IMR-90 (cell line): ENCODE measurements at regions not wholly inside any gene's neighbourhood (a gene's known extent, or its start where the extent isn't known, plus 50 kb on each side); places are given as distances from the start of the nearest gene placed in this dataset.

Source experiments
- ATAC-seq: fragments of 200-7000 bp; cut with Tn5 transposase; 2 replicates; pipeline ENCODE4 v1.9.1; 2020; ENCODE audit warnings: low read depth, mild to moderate bottlenecking, moderate library complexity
- BruUV-seq: library from RNA; stranded (reverse); fragments of 400-500 nt; replicated peaks from 2 replicates; lab custom pipeline; 2021; lab: Mats Ljungman, UMichigan
- CTCF ChIA-PET: fragments of 300-600 bp; formaldehyde crosslinking; extraction: SDS; loops from one replicate; lab custom pipeline; 2021; ENCODE audit warnings: antibody characterized with exemption; lab: Yijun Ruan, JAX
- POLR2A ChIA-PET: fragments of 300-600 bp; sonication (Branson Sonifier 250); formaldehyde crosslinking; loops from one replicate; lab custom pipeline; 2022; ENCODE audit warnings: antibody characterized with exemption; ENCODE audit not compliant: unreplicated experiment; lab: Charles Lee
- DNase-seq: peaks from one replicate; pipeline ENCODE4 v3.0.0; 2013
- H2AFZ ChIP-seq: replicated peaks from 2 replicates; pipeline ENCODE3; 2013; ENCODE audit warnings: low read length, mild to moderate bottlenecking; ENCODE audit not compliant: poor library complexity
- H2AK5ac ChIP-seq: 2 replicates; pipeline ENCODE4 v1.6.1; 2013; ENCODE audit warnings: low read depth, low read length, inconsistent platforms
- H2AK9ac ChIP-seq: replicated peaks from 2 replicates; pipeline ENCODE3; 2013; ENCODE audit warnings: mild to moderate bottlenecking, low read depth, low read length, moderate library complexity; ENCODE audit not compliant: poor library complexity
- H2BK120ac ChIP-seq: 2 replicates; pipeline ENCODE4 v1.6.1; 2013; ENCODE audit warnings: low read depth, low read length, inconsistent platforms
- H2BK15ac ChIP-seq: 3 replicates; pipeline ENCODE4 v1.6.1; 2013; ENCODE audit warnings: low read depth, low read length, inconsistent platforms
- H2BK20ac ChIP-seq: 2 replicates; pipeline ENCODE4 v1.6.1; 2013; ENCODE audit warnings: low read depth, mild to moderate bottlenecking, inconsistent platforms, low read length, moderate library complexity
- H2BK5ac ChIP-seq: 2 replicates; pipeline ENCODE4 v1.6.1; 2013; ENCODE audit warnings: mild to moderate bottlenecking, low read depth, low read length, inconsistent platforms; ENCODE audit not compliant: poor library complexity, severe bottlenecking
- H3K14ac ChIP-seq: replicated peaks from 2 replicates; pipeline ENCODE4 v1.6.1; 2013; ENCODE audit warnings: low read depth, low read length, inconsistent platforms
- H3K18ac ChIP-seq: 2 replicates; pipeline ENCODE4 v1.6.1; 2013; ENCODE audit warnings: low read depth, low read length, control low read depth
- H3K23ac ChIP-seq: 2 replicates; pipeline ENCODE4 v1.6.1; 2013; ENCODE audit warnings: low read depth, low read length, inconsistent platforms
- H3K27ac ChIP-seq: 2 replicates; pipeline ENCODE4 v1.5.1; 2013; ENCODE audit warnings: mild to moderate bottlenecking, control low read depth, low read length; ENCODE audit not compliant: insufficient read depth
- H3K27me3 ChIP-seq: 2 replicates; pipeline ENCODE4 v1.6.1; 2013; ENCODE audit warnings: low read length; ENCODE audit not compliant: control insufficient read depth, insufficient read depth
- H3K36me3 ChIP-seq: 2 replicates; pipeline ENCODE4 v1.6.1; 2013; ENCODE audit warnings: low read length, mixed read lengths; ENCODE audit not compliant: control insufficient read depth, insufficient read depth
- H3K4ac ChIP-seq: 2 replicates; pipeline ENCODE4 v1.6.1; 2013; ENCODE audit warnings: low read depth, low read length, inconsistent platforms
- H3K4me1 ChIP-seq: 2 replicates; pipeline ENCODE4 v1.6.1; 2013; ENCODE audit warnings: low read length, mixed read lengths; ENCODE audit not compliant: control insufficient read depth, insufficient read depth
- H3K4me2 ChIP-seq: 2 replicates; pipeline ENCODE4 v1.6.1; 2013; ENCODE audit warnings: low read depth, mild to moderate bottlenecking, control low read depth, low read length, moderate library complexity
- H3K4me3 ChIP-seq: 2 replicates; pipeline ENCODE4 v1.5.1; 2013; ENCODE audit warnings: low read depth, mild to moderate bottlenecking, control low read depth, low read length, moderate library complexity; ENCODE audit not compliant: insufficient read depth
- H3K56ac ChIP-seq: 2 replicates; pipeline ENCODE4 v1.6.1; 2013; ENCODE audit warnings: low read length, inconsistent platforms; ENCODE audit not compliant: insufficient read depth; ENCODE audit errors: extremely low read depth
- H3K79me1 ChIP-seq, 2 experiments: 2 replicates each; pipeline ENCODE4 v1.6.1; 2013; ENCODE audit warnings: low read length in 2 of 2, inconsistent platforms in 1 of 2, low read depth in 1 of 2
- H3K9ac ChIP-seq: 2 replicates; pipeline ENCODE4 v1.6.1; 2013; ENCODE audit warnings: low read depth, low read length, control low read depth
- H3K9me1 ChIP-seq: 2 replicates; pipeline ENCODE4 v1.6.1; 2013; ENCODE audit warnings: low read length, inconsistent platforms; ENCODE audit not compliant: insufficient read depth
- H3K9me3 ChIP-seq: 2 replicates; pipeline ENCODE4 v1.6.1; 2013; ENCODE audit warnings: low read length; ENCODE audit not compliant: control insufficient read depth, insufficient read depth
- H4K20me1 ChIP-seq: 2 replicates; pipeline ENCODE4 v1.6.1; 2013; ENCODE audit warnings: low read length, inconsistent platforms; ENCODE audit not compliant: insufficient read depth
- H4K5ac ChIP-seq: 2 replicates; pipeline ENCODE4 v1.6.1; 2013; ENCODE audit warnings: mild to moderate bottlenecking, low read depth, low read length, control low read depth
- H4K8ac ChIP-seq, 2 experiments: 2 replicates each; pipeline ENCODE4 v1.6.1; 2013; ENCODE audit warnings: low read depth in 2 of 2, low read length in 2 of 2, control low read depth in 1 of 2, inconsistent platforms in 1 of 2
- H4K91ac ChIP-seq: 2 replicates; pipeline ENCODE4 v1.6.1; 2013; ENCODE audit warnings: low read depth, low read length, inconsistent platforms; ENCODE audit not compliant: insufficient read depth
- BHLHE40 ChIP-seq: fragments of 150-350 bp; IDR thresholded peaks from 2 replicates; pipeline ENCODE4 v1.6.1; 2016; ENCODE audit warnings: mild to moderate bottlenecking, low read depth, low read length
- CEBPB ChIP-seq: IDR thresholded peaks from 2 replicates; pipeline ENCODE4 v1.6.1; 2012; ENCODE audit warnings: low read depth, low read length, improper control_type of control experiment
- CHD1 ChIP-seq: IDR thresholded peaks from 2 replicates; pipeline ENCODE4 v1.6.1; 2012; ENCODE audit warnings: low read depth, low read length, improper control_type of control experiment
- FOS ChIP-seq: fragments of 150-350 bp; IDR thresholded peaks from 2 replicates; pipeline ENCODE4 v1.6.1; 2016; ENCODE audit warnings: low read depth, low read length
- MAFK ChIP-seq: IDR thresholded peaks from 2 replicates; pipeline ENCODE4 v1.6.1; 2012; ENCODE audit warnings: low read depth, low read length, improper control_type of control experiment
- MAZ ChIP-seq: IDR thresholded peaks from 2 replicates; pipeline ENCODE4 v1.6.1; 2012; ENCODE audit warnings: low read depth, mild to moderate bottlenecking, low read length, improper control_type of control experiment, moderate library complexity, borderline replicate concordance
- MXI1 ChIP-seq: IDR thresholded peaks from 2 replicates; pipeline ENCODE4 v1.6.1; 2012; ENCODE audit warnings: low read depth, mild to moderate bottlenecking, low read length, moderate library complexity, borderline replicate concordance
- POLR2A ChIP-seq: IDR thresholded peaks from 2 replicates; pipeline ENCODE4 v1.6.1; 2012; ENCODE audit warnings: mild to moderate bottlenecking, low read depth, low read length
- RAD21 ChIP-seq: IDR thresholded peaks from 2 replicates; pipeline ENCODE4 v1.6.1; 2012; ENCODE audit warnings: low read length, improper control_type of control experiment
- RCOR1 ChIP-seq: IDR thresholded peaks from 2 replicates; pipeline ENCODE4 v1.6.1; 2012; ENCODE audit warnings: mild to moderate bottlenecking, low read length, improper control_type of control experiment; ENCODE audit not compliant: insufficient replicate concordance
- RFX5 ChIP-seq: IDR thresholded peaks from 2 replicates; pipeline ENCODE4 v1.8.0; 2012; ENCODE audit warnings: low read depth, mild to moderate bottlenecking, low read length, moderate library complexity
- SMC3 ChIP-seq: fragments of 150-350 bp; IDR thresholded peaks from 2 replicates; pipeline ENCODE4 v1.6.1; 2016; ENCODE audit warnings: low read depth, mild to moderate bottlenecking, antibody characterized with exemption, low read length, moderate library complexity
- WGBS, 2 experiments: methylation state at CpG; one replicate each; pipeline versions ENCODE4 v1.1.5 to v1.1.7; 2013; ENCODE audit warnings: missing lambda C conversion rate in 2 of 2; ENCODE audit not compliant: insufficient read length in 1 of 2; ENCODE audit errors: extremely low coverage in 2 of 2; 5-methylcytosine and 5-hydroxymethylcytosine counted together
- dilution Hi-C: fragments of 300-500 bp; cut with HindIII; formaldehyde crosslinking; loops from one replicate; pipeline ENCODE4 v1.14.3; 2018; ENCODE audit warnings: low sequenced_read_pairs; ENCODE audit not compliant: unreplicated experiment
- in situ Hi-C: fragments of 300-500 bp; cut with MboI; formaldehyde crosslinking; loops from 3 replicates; pipeline ENCODE4 v1.14.3; 2019; ENCODE audit warnings: low sequenced_read_pairs, inconsistent platforms, mixed read lengths
- intact Hi-C: fragments of 100-400 bp; cut with micrococcal nuclease; formaldehyde crosslinking; loops from 2 replicates; pipeline ENCODE4 v1.10.0; 2022
- TF ChIP-seq, protein P1 (sequence below): fragments of 150-350 bp; IDR thresholded peaks from 2 replicates; pipeline ENCODE4 v1.6.1; 2017; ENCODE audit warnings: mild to moderate bottlenecking, antibody characterized with exemption, low read length, low read depth
- TF ChIP-seq, protein P2 (sequence below): fragments of 150-350 bp; IDR thresholded peaks from 2 replicates; pipeline ENCODE4 v1.6.1; 2016; ENCODE audit warnings: low read depth, mild to moderate bottlenecking, low read length, moderate library complexity, borderline replicate concordance
- TF ChIP-seq, protein P3 (sequence below): conservative IDR thresholded peaks from 2 replicates; pipeline ENCODE4 v1.5.1; 2012; ENCODE audit warnings: mild to moderate bottlenecking, low read depth, low read length, improper control_type of control experiment

DNA sequence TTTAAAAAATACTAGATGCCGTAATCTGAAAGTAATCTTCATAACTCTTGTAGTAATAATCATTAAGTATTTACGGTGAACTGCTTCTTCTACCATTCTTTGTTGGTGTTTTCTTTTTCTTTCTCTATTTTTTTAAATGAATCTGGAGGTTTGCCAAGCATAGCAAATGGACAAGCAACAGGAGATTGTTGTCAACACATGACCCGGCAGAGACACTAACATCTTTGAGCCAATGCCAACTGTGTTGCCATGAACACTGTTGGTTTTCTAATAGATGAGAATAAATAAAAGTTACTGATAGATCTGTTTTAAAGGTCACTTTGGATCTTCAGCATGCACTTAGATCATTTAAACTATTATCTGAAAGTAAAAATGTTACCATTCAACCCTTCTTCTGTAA lies 523.6 kb upstream of the EYS start:
- no CpG with 5 or more reads among the region's 3 CpGs for WGBS, 2 experiments
- CTCF ChIA-PET, result no interaction called here

More for the DNA sequence above, 523.6 kb upstream of the EYS start:
- intact Hi-C loops (no loop called here), in situ Hi-C loops (no loop called here), dilution Hi-C loops (no loop called here)
- Histone ChIP-seq H3K9ac (no peak overlapping the region), H3K4ac (no peak overlapping the region), H2AFZ (no peak overlapping the region), H2BK20ac (no peak overlapping the region), H2BK5ac (no peak overlapping the region), H3K27me3 (no peaks in the 10 kb centered on the region), H3K23ac (no peak overlapping the region), H3K18ac (no peak overlapping the region), H3K4me3 (no peak overlapping the region), H4K20me1 (no peaks in the 10 kb centered on the region), H3K36me3 (no peaks in the 10 kb centered on the region), H3K14ac (no peak overlapping the region), H3K4me1 (no peaks in the 10 kb centered on the region), H3K56ac (no peak overlapping the region), H3K9me1 (no peaks in the 10 kb centered on the region), H2AK9ac (no peak overlapping the region), H2AK5ac (no peak overlapping the region), H3K4me2 (no peak overlapping the region), H4K5ac (no peak overlapping the region), H3K9me3 (0 out of 2 replicates have a peak, but pooled peaks cover 4% of the 10 kb centered on the region), H3K27ac (no peak overlapping the region), H2BK120ac (no peak overlapping the region), H4K8ac (no peak overlapping the region), H4K91ac (no peak overlapping the region), H2BK15ac (no peak overlapping the region), H3K79me1 (no peaks in the 10 kb centered on the region)
- no TSS peak for BruUV-seq
- ATAC-seq (no peak), DNase-seq (no peak)
- no peak for TF ChIP-seq CHD1
- no peak for TF ChIP-seq POLR2A
- no peak for TF ChIP-seq MAFK
- TF ChIP-seq, protein P1, sequence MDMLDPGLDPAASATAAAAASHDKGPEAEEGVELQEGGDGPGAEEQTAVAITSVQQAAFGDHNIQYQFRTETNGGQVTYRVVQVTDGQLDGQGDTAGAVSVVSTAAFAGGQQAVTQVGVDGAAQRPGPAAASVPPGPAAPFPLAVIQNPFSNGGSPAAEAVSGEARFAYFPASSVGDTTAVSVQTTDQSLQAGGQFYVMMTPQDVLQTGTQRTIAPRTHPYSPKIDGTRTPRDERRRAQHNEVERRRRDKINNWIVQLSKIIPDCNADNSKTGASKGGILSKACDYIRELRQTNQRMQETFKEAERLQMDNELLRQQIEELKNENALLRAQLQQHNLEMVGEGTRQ, result no peak
- TF ChIP-seq, protein P2, sequence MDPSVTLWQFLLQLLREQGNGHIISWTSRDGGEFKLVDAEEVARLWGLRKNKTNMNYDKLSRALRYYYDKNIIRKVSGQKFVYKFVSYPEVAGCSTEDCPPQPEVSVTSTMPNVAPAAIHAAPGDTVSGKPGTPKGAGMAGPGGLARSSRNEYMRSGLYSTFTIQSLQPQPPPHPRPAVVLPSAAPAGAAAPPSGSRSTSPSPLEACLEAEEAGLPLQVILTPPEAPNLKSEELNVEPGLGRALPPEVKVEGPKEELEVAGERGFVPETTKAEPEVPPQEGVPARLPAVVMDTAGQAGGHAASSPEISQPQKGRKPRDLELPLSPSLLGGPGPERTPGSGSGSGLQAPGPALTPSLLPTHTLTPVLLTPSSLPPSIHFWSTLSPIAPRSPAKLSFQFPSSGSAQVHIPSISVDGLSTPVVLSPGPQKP, result no peak
- no peak for TF ChIP-seq BHLHE40
- TF ChIP-seq, protein P3, sequence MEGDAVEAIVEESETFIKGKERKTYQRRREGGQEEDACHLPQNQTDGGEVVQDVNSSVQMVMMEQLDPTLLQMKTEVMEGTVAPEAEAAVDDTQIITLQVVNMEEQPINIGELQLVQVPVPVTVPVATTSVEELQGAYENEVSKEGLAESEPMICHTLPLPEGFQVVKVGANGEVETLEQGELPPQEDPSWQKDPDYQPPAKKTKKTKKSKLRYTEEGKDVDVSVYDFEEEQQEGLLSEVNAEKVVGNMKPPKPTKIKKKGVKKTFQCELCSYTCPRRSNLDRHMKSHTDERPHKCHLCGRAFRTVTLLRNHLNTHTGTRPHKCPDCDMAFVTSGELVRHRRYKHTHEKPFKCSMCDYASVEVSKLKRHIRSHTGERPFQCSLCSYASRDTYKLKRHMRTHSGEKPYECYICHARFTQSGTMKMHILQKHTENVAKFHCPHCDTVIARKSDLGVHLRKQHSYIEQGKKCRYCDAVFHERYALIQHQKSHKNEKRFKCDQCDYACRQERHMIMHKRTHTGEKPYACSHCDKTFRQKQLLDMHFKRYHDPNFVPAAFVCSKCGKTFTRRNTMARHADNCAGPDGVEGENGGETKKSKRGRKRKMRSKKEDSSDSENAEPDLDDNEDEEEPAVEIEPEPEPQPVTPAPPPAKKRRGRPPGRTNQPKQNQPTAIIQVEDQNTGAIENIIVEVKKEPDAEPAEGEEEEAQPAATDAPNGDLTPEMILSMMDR, result no peak
- TF ChIP-seq FOS, result no peak
- TF ChIP-seq RFX5, result no peak
- TF ChIP-seq RAD21, result no peak
- no peak for TF ChIP-seq CEBPB
- TF ChIP-seq RCOR1, result no peak
- no peak for TF ChIP-seq SMC3
- TF ChIP-seq MXI1, result no peak
- TF ChIP-seq MAZ, result no peak
- POLR2A ChIA-PET, result no interaction called here
